ENCODE measurements at regions not wholly inside any gene's neighbourhood (a gene's known extent, or its start where the extent isn't known, plus 50 kb on each side); places are given as distances from the start of the nearest gene placed in this dataset.

DNA sequence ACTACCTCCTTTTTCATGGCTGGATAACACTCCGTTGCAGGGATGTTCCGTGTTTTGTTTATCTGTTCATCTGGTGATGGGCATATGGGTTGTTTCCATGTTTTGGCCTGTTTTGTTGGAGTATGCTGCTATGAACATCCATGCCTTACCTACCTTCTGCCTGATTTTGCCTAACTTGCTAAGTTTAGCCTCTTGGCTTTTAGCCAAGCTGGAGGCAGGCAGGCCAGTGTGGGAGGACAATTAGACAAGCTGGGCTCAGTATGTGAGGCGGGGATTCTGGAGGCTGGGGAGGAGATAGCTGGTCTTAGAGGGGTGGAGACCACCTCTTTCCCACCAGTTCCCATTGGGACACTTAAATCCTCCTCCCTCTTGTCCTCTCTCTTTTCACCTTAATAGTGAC is 98.4 kb upstream of the WNT4 start:
- H3K4me1 ChIP-seq = no peaks in the 10 kb centered on the region
- DNase-seq (no peak), ATAC-seq (no peak)
- no peak overlapping the region for H3K27ac ChIP-seq
- no peak overlapping the region for H3K4me3 ChIP-seq
- H3K27me3 ChIP-seq = peaks cover 0 to 24% (median 14%) of the 10 kb centered on the region in 7 donors
- intact Hi-C loops (cut with DNase I) = no loop called here
- no peaks in the 10 kb centered on the region for H3K36me3 ChIP-seq
- no peak for TF ChIP-seq CTCF (IDR thresholded peaks at IDR 0.05)
- H3K9me3 ChIP-seq = no peaks in the 10 kb centered on the region
- WGBS, 2 donors = 68 to 70% methylated on average over 3 of the region's 3 CpGs

GRCh38 chr1:22241811-22242210 is 98.9 kb upstream of the WNT4 start:
- no peaks in the 10 kb centered on the region for H3K4me1 ChIP-seq
- peaks cover 0 to 24% (median 15%) of the 10 kb centered on the region in 7 donors for H3K27me3 ChIP-seq
- no peak overlapping the region for H3K27ac ChIP-seq
- DNase-seq (no peak), ATAC-seq (no peak)
- intact Hi-C loops (cut with DNase I) = no loop called here
- H3K4me3 ChIP-seq = no peak overlapping the region
- H3K36me3 ChIP-seq = no peaks in the 10 kb centered on the region
- no peak for TF ChIP-seq CTCF (IDR thresholded peaks at IDR 0.05)
- H3K9me3 ChIP-seq = no peaks in the 10 kb centered on the region
- 87 to 88% methylated on average over 9 of the region's 9 CpGs for WGBS, 2 donors

DNA sequence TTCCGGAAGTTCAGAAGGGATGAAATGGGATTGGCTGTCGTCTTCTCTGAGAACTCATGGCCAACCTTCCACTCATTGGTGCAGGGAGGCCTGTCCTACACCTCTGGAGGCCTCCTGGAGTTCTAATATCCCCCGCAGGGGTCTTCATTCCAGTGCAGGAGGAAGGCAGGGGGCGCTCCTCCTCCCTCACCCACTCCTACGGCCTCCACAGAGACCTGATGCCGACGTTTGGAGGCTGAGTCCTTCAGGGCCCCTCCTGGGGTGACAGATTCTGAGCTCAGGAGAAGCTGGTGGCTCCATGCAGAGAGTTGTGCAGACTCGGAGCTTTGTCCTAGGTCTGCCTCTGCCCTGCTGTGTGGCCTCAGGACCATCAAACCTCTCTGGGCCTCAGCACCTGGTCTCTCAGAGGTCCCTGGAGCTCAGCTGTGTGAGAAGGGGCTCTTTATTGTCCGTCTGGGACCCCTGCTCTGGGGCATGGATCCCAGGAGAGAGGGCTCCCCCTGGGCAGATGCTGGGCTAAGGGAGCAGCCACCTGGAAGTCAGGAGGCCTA is 102.3 kb upstream of the WNT4 start:
- TF ChIP-seq CTCF (IDR thresholded peaks at IDR 0.05) = no peak
- Histone ChIP-seq H3K9me3 (no peaks in the 10 kb centered on the region), H3K4me3 (no peak overlapping the region), H3K4me1 (no peaks in the 10 kb centered on the region), H3K27ac (no peak overlapping the region), H3K27me3 (peaks cover 0 to 49% (median 27%) of the 10 kb centered on the region in 7 donors), H3K36me3 (no peaks in the 10 kb centered on the region)
- no peak for DNase-seq
- 74 to 79% methylated on average over 9 of the region's 9 CpGs for WGBS, 2 donors
- ATAC-seq = no peak
- intact Hi-C loops (cut with DNase I) = no loop called here

- no peaks in the 10 kb centered on the region for H3K4me1 ChIP-seq
- no peaks in the 10 kb centered on the region for H3K9me3 ChIP-seq
- H3K4me3 ChIP-seq = no peak overlapping the region
- no peak for ATAC-seq
- no peaks in the 10 kb centered on the region for H3K36me3 ChIP-seq
- DNase-seq = no peak
- H3K27ac ChIP-seq = no peak overlapping the region
- TF ChIP-seq CTCF (IDR thresholded peaks at IDR 0.05) = no peak
- intact Hi-C loops (cut with DNase I) = no loop called here
- WGBS, 2 donors = 50 to 63% methylated on average over 8 of the region's 8 CpGs
- peaks cover 0 to 54% (median 31%) of the 10 kb centered on the region in 7 donors for H3K27me3 ChIP-seq
Observed at GRCh38 chr1:22245726-22246125, 102.8 kb upstream of the WNT4 start.
